Peyer's patch (tissue), 4 donors: ENCODE measurements at regions not wholly inside any gene's neighbourhood (a gene's known extent, or its start where the extent isn't known, plus 50 kb on each side); places are given as distances from the start of the nearest gene placed in this dataset.
A peak's percentile ranks its signal among the peaks of the same experiment; 100 is the strongest.

Experiments used
- DNase-seq, 3 donors: peaks; one replicate each; pipeline ENCODE4 v3.0.0-alpha.2; 2017 to 2019
- H3K27ac ChIP-seq, 4 donors: fragments of 200-600 bp; sonication (generic); one replicate each; pipeline ENCODE4 v1.5.1; 2016 to 2019
- H3K27me3 ChIP-seq, 2 donors: fragments of 200-600 bp; sonication (generic); one replicate each; pipeline ENCODE4 v1.5.1; 2019
- H3K36me3 ChIP-seq, 3 donors: fragments of 200-600 bp; sonication (generic); one replicate each; pipeline ENCODE4 v1.5.1; 2016 to 2019
- H3K4me1 ChIP-seq, 4 donors: fragments of 200-600 bp; sonication (generic); one replicate each; pipeline ENCODE4 v1.5.1; 2016 to 2019
- H3K4me3 ChIP-seq, 4 donors: fragments of 200-600 bp; sonication (generic); 1 replicate in 3 of 4; 2 replicates in 1 of 4; pipeline ENCODE4 v1.5.1; 2016 to 2019; ENCODE audit warnings: mild to moderate bottlenecking in 1 of 4
- H3K9me3 ChIP-seq, 4 donors: fragments of 200-600 bp; sonication (generic); one replicate each; pipeline ENCODE4 v1.5.1; 2016 to 2019; ENCODE audit warnings: mild to moderate bottlenecking in 1 of 4
- POLR2A ChIP-seq, 2 donors: fragments of 450-650 bp; IDR thresholded peaks; one replicate each; pipeline ENCODE4 v1.5.1; 2017; ENCODE audit warnings: antibody characterized with exemption in 2 of 2, mild to moderate bottlenecking in 2 of 2, moderate library complexity in 2 of 2
- TF ChIP-seq, protein P1 (sequence below), 6 experiments: fragments of 450-650 bp in 4 of 6; fragments of 200-600 bp in 2 of 6; sonication (generic) in 1 of 6; IDR thresholded peaks; one replicate each; pipeline ENCODE4 v1.5.1; 2017 to 2019; ENCODE audit warnings: antibody characterized with exemption in 6 of 6, mild to moderate bottlenecking in 3 of 6, moderate library complexity in 1 of 6

DNA sequence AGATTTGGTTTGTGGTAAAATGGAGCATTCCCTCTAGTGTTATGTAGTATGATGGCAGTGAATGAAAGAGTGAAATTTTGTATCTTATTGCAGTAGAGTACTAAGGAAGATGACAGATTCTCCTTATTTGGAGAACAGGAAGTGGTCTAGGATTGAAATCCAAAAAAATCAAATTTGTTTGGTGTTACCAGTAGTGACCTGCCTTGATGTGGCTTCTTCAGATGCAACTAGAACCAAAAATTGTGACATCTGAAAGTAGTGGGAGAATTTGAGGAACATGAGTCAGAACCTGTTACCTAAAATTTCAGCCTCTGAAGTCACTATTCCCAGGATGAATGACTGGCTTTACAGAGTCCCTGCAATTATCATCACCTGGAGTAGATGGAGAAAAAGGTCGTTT, 165.9 kb downstream of the KLF5 start:
- H3K36me3 ChIP-seq, result no peaks in the 10 kb centered on the region
- TF ChIP-seq, protein P1, sequence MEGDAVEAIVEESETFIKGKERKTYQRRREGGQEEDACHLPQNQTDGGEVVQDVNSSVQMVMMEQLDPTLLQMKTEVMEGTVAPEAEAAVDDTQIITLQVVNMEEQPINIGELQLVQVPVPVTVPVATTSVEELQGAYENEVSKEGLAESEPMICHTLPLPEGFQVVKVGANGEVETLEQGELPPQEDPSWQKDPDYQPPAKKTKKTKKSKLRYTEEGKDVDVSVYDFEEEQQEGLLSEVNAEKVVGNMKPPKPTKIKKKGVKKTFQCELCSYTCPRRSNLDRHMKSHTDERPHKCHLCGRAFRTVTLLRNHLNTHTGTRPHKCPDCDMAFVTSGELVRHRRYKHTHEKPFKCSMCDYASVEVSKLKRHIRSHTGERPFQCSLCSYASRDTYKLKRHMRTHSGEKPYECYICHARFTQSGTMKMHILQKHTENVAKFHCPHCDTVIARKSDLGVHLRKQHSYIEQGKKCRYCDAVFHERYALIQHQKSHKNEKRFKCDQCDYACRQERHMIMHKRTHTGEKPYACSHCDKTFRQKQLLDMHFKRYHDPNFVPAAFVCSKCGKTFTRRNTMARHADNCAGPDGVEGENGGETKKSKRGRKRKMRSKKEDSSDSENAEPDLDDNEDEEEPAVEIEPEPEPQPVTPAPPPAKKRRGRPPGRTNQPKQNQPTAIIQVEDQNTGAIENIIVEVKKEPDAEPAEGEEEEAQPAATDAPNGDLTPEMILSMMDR (IDR thresholded peaks at IDR 0.05), result no peak
- no peak for TF ChIP-seq POLR2A (IDR thresholded peaks at IDR 0.05)
- H3K27ac ChIP-seq, result no peak overlapping the region
- peaks cover 0 to 7% (median 0%) of the 10 kb centered on the region in 4 donors for H3K4me1 ChIP-seq
- no peak overlapping the region for H3K4me3 ChIP-seq
- H3K27me3 ChIP-seq, result no peaks in the 10 kb centered on the region
- no peaks in the 10 kb centered on the region for H3K9me3 ChIP-seq
- no peak for DNase-seq

DNA sequence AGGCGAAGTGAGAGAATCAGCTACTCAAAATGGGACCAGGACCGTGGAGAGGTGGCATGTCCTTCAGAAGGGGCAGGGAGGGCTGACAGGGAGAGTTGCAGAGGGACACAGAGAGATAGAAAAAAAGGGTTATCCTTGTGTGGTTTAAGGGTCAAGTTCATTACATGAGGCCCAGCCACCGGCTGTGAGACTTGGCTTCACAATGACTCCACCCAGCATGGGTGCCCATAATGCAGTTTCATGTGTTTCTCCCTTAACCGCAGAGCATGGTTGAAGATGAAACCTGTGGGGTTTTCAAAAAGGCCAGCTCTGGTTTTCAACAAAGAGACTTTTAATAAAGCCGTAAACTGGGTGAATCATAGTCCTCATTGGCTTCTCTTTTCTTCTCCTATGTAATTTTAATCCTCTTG, 164.6 kb downstream of the KLF5 start:
- H3K4me1 ChIP-seq, result peaks cover 0 to 7% (median 0%) of the 10 kb centered on the region in 4 donors
- no peaks in the 10 kb centered on the region for H3K27me3 ChIP-seq
- DNase-seq, result no peak
- no peak overlapping the region for H3K4me3 ChIP-seq
- no peaks in the 10 kb centered on the region for H3K36me3 ChIP-seq
- no peak for TF ChIP-seq POLR2A (IDR thresholded peaks at IDR 0.05)
- TF ChIP-seq, protein P1 (IDR thresholded peaks at IDR 0.05), result no peak
- no peak overlapping the region for H3K27ac ChIP-seq
- no peaks in the 10 kb centered on the region for H3K9me3 ChIP-seq

DNA sequence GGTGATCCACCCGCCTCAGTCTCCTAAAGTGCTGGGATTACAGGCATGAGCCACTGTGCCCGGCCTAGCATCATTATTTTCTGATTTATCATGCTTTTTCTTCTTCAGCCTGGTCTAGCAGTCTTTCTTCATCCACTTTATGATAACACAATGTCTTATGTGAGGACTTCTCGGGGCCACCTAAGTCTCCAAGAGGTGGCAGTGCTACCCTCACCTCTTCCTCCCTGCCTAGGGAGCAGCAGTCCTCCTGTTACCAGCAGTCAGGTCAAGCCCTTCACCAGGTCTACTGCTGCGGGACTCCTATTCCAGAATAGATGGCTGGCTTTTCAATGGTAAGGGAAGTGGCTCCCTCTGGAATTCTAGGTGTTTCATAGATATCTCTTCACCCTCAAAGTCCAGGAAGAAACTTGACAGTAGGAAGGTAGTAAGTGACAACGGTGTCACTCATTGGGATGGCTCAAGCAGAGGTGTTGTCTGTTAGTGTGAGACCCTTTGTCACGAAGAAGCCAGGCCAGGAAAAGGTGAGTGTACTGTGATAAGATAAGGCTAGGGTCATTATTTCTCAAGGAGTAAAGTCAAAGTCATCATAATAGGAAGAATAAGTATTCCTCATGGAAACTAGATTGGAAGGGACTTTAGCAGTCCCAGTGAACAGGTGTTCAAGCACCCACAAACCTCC, 164.0 kb downstream of the KLF5 start:
- Histone ChIP-seq H3K4me3 (no peak overlapping the region), H3K27ac (no peak overlapping the region), H3K9me3 (no peaks in the 10 kb centered on the region), H3K27me3 (no peaks in the 10 kb centered on the region), H3K36me3 (no peaks in the 10 kb centered on the region), H3K4me1 (peaks cover 0 to 7% (median 0%) of the 10 kb centered on the region in 4 donors)
- TF ChIP-seq, protein P1 (IDR thresholded peaks at IDR 0.05), result no peak
- no peak for TF ChIP-seq POLR2A (IDR thresholded peaks at IDR 0.05)
- DNase-seq, result no peak

DNA sequence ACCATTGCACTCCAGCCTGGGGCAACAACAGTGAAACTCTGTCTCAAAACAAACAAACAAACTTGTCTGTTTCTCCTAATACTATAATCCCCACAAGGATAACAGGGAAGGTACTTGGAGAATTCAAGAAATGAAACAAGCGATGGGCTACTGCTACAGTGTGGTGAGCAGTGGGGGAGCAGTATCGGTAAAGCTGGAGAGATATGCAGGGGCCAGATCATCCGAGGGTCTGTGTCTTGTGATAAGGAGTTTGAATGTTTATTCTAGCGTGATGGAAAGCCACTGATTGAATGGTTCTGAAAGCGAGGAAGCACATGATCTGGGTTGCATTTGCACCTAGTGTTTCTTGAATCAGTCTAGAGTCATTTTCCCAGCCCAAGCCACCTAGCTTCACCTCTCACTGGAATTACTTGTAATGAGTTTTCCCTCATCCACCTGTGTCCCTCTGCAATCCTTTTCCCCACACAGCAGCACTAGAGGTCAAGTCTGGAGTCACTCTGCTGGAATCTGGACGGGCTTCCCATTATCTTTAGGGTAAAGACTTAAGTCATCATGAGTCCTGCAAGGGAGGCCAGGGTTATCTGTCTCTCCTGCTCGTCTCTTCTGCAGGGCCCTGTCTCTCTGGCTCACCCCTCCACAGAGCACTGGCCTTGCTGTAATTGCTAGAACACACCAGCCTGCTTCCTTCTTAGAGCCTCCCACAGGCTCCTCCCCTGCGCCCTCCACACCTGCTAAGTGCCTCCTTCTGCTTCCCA, 162.3 kb downstream of the KLF5 start:
- peak overlapping the region in 1 of 4 donors; percentile 43 for H3K27ac ChIP-seq
- H3K4me3 ChIP-seq, result no peak overlapping the region
- peak in 2 of 3 donors; percentile 63 to 77 for DNase-seq
- H3K36me3 ChIP-seq, result no peaks in the 10 kb centered on the region
- H3K4me1 ChIP-seq, result peaks cover 0 to 7% (median 0%) of the 10 kb centered on the region in 4 donors
- no peaks in the 10 kb centered on the region for H3K27me3 ChIP-seq
- no peaks in the 10 kb centered on the region for H3K9me3 ChIP-seq
- TF ChIP-seq POLR2A (IDR thresholded peaks at IDR 0.05), result no peak
- TF ChIP-seq, protein P1 (IDR thresholded peaks at IDR 0.05), result no peak

DNA sequence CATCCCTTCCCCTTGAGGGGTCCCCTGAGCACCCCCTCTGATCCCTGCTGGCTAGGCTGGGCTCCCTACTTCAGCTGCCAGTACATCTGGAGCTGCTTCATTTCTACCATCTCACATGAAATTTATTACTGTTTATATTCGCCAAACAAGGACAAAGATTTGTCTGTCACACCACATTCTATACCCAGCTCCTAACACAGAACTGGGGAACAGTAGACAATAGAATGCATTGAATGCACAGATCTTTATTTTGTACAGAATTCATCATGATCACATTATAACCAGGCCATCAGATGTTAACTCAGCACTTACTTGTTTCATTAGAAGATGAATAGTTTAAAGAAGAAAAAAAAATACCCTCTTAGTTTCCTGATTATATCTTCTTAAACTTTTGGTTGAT, 159.4 kb downstream of the KLF5 start:
- no peaks in the 10 kb centered on the region for H3K9me3 ChIP-seq

More for the DNA sequence above, 159.4 kb downstream of the KLF5 start:
- Histone ChIP-seq H3K4me3 (no peak overlapping the region), H3K27me3 (no peaks in the 10 kb centered on the region), H3K27ac (no peak overlapping the region), H3K36me3 (no peaks in the 10 kb centered on the region), H3K4me1 (peaks cover 0 to 5% (median 0%) of the 10 kb centered on the region in 4 donors)
- DNase-seq, result no peak
- TF ChIP-seq, protein P1 (IDR thresholded peaks at IDR 0.05), result no peak
- no peak for TF ChIP-seq POLR2A (IDR thresholded peaks at IDR 0.05)
